Glutamatergic neuron (in vitro differentiated cells): ENCODE measurements at regions not wholly inside any gene's neighbourhood (a gene's known extent, or its start where the extent isn't known, plus 50 kb on each side); places are given as distances from the start of the nearest gene placed in this dataset.

ENCODE experiments used
- DNase-seq: peaks from one replicate; pipeline ENCODE4 v3.0.0; 2022
- H3K27ac Mint-ChIP-seq: one replicate; pipeline ENCODE4 v1.8.0; 2020; ENCODE audit warnings: mild to moderate bottlenecking, mixed read lengths, inconsistent platforms; ENCODE audit not compliant: unreplicated experiment
- H3K27me3 Mint-ChIP-seq: one replicate; pipeline ENCODE4 v1.8.0; 2020; ENCODE audit warnings: mild to moderate bottlenecking, moderate library complexity, mixed read lengths, inconsistent platforms; ENCODE audit not compliant: unreplicated experiment
- H3K36me3 Mint-ChIP-seq: one replicate; pipeline ENCODE4 v1.8.0; 2020; ENCODE audit warnings: mild to moderate bottlenecking, mixed read lengths, inconsistent platforms; ENCODE audit not compliant: unreplicated experiment
- H3K4me1 Mint-ChIP-seq: one replicate; pipeline ENCODE4 v1.8.0; 2020; ENCODE audit warnings: mild to moderate bottlenecking, low read depth, mixed read lengths, inconsistent platforms; ENCODE audit not compliant: unreplicated experiment
- H3K4me3 Mint-ChIP-seq: one replicate; pipeline ENCODE4 v1.8.0; 2020; ENCODE audit warnings: mild to moderate bottlenecking, mixed read lengths, inconsistent platforms; ENCODE audit not compliant: unreplicated experiment
- H3K9me3 Mint-ChIP-seq: one replicate; pipeline ENCODE4 v1.8.0; 2020; ENCODE audit warnings: mild to moderate bottlenecking, moderate library complexity, mixed read lengths, inconsistent platforms; ENCODE audit not compliant: unreplicated experiment
- TF ChIP-seq, protein P1 (sequence below): fragments of 200-600 bp; sonication (generic); IDR thresholded peaks from one replicate; pipeline ENCODE4 v1.5.0; 2021; ENCODE audit not compliant: partially characterized antibody, unreplicated experiment

DNA sequence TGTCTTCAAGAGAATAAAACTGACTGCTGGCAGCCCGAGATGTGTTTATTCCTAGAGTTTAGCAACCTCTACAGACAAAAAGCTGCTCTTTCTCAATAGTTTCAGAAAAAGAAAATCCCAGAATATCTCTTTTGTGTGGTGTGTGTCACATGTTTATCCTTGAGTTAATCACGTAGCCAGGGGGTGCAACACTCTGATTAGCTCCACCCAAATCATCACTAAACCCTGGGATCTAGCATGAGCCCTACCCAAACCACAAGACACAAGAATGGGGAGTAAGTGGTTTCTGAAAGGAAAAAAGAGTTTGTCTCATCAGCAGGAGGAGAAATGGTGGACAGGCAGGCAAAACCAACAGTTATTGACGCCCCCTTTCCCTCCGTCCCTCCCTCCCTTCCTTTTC is 78.5 kb upstream of the AGBL1 start:
- no peaks in the 10 kb centered on the region for H3K36me3 Mint-ChIP-seq
- no peak overlapping the region for H3K27ac Mint-ChIP-seq
- TF ChIP-seq, protein P1, sequence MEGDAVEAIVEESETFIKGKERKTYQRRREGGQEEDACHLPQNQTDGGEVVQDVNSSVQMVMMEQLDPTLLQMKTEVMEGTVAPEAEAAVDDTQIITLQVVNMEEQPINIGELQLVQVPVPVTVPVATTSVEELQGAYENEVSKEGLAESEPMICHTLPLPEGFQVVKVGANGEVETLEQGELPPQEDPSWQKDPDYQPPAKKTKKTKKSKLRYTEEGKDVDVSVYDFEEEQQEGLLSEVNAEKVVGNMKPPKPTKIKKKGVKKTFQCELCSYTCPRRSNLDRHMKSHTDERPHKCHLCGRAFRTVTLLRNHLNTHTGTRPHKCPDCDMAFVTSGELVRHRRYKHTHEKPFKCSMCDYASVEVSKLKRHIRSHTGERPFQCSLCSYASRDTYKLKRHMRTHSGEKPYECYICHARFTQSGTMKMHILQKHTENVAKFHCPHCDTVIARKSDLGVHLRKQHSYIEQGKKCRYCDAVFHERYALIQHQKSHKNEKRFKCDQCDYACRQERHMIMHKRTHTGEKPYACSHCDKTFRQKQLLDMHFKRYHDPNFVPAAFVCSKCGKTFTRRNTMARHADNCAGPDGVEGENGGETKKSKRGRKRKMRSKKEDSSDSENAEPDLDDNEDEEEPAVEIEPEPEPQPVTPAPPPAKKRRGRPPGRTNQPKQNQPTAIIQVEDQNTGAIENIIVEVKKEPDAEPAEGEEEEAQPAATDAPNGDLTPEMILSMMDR = no peak
- no peak for DNase-seq
- H3K27me3 Mint-ChIP-seq = no peaks in the 10 kb centered on the region
- peaks cover 2% of the 10 kb centered on the region for H3K9me3 Mint-ChIP-seq
- H3K4me3 Mint-ChIP-seq = no peak overlapping the region
- H3K4me1 Mint-ChIP-seq = peaks cover 10% of the 10 kb centered on the region

DNA sequence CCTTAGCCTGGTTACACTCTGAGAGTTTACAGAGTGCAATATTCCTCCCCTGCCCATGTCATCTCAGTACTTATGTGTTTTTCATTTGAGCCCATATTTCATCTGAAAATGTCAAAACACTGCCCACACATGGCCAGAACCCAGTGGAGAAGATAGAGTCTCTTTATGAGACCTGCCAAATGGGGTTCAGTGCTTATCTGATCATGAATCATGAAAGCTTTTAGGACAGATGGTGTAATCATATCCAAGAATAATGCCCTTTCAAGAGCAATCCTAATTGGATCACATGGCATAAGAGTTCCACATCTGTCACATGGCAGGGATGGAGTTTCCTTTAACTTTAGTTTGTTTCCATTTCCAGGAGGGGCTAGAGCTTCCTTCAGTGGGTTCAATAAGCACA is 77.2 kb upstream of the AGBL1 start:
- TF ChIP-seq, protein P1 = no peak
- H3K9me3 Mint-ChIP-seq = no peaks in the 10 kb centered on the region
- no peaks in the 10 kb centered on the region for H3K27me3 Mint-ChIP-seq
- peaks cover 4% of the 10 kb centered on the region for H3K4me1 Mint-ChIP-seq
- no peaks in the 10 kb centered on the region for H3K36me3 Mint-ChIP-seq
- no peak overlapping the region for H3K27ac Mint-ChIP-seq
- no peak overlapping the region for H3K4me3 Mint-ChIP-seq
- DNase-seq = no peak

DNA sequence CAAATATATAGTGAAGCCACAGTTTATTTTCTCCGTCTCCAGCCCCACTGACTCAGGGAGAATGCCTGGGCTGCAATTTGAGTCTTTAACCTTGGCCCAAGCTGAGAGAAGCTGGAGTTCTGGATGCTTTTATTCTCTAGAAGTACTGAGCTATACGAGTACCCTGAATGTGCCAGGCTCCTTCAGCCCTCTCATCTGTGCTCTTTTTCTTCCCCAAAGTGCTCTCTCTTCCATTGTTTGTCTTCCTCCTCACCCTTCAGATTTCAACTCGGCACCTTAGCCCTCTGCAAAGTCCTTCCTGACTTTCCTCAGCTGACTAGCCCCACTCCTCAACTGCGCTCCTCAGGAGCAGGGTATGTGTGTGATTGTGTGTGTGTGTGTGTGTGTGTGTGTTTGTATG is 75.6 kb upstream of the AGBL1 start:
- no peak for DNase-seq
- Mint-ChIP-seq H3K4me3 (no peak overlapping the region), H3K27ac (no peak overlapping the region), H3K36me3 (no peaks in the 10 kb centered on the region), H3K4me1 (no peaks in the 10 kb centered on the region), H3K27me3 (no peaks in the 10 kb centered on the region), H3K9me3 (no peaks in the 10 kb centered on the region)
- TF ChIP-seq, protein P1 = no peak

DNA sequence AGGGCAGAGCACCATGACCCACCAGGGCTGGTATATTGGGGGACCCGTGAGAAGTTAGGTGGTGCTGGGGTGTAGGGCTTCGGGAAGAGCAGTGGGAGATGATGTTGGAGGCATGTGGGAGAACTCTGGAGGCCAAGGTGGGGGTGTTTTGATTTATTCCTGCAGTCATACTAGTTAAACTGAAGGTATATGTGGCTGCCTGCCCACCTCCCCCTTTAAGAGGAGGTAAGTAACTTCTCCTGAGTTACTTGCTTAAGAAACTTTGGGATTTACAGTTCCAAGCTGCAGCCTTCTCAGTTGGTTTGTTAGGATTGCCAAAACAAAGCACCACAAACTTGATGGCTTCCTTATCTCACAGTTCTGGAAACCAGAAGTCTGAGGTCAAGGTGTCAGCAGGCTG is 73.1 kb upstream of the AGBL1 start:
- Mint-ChIP-seq H3K36me3 (no peaks in the 10 kb centered on the region), H3K27ac (no peak overlapping the region), H3K4me1 (peaks cover 1% of the 10 kb centered on the region), H3K27me3 (peaks cover 2% of the 10 kb centered on the region), H3K9me3 (no peaks in the 10 kb centered on the region), H3K4me3 (no peak overlapping the region)
- TF ChIP-seq, protein P1 = no peak
- no peak for DNase-seq

DNA sequence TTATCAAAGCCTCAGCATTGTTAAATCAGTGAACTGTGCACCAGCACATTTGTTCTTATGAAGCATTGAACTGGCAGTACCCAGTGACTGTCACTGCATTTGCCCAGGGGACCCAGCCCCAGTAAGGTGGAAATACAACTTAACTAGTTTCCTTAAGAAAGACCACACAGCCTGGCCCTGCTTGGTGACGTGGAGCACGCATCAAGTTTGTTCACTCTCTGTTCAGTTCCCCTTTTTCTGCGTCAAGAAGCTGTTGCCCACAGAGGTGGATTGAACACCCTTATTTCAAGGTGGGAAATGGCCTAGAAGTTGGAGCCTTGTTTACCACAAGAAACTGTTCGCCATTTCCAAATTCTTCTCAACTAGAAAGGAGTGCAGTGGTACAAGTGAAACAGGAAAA is 69.9 kb upstream of the AGBL1 start:
- Mint-ChIP-seq H3K9me3 (no peaks in the 10 kb centered on the region), H3K4me1 (peaks cover 7% of the 10 kb centered on the region), H3K27ac (no peak overlapping the region), H3K36me3 (no peaks in the 10 kb centered on the region), H3K27me3 (peaks cover 2% of the 10 kb centered on the region), H3K4me3 (no peak overlapping the region)
- TF ChIP-seq, protein P1 = no peak
- DNase-seq = no peak
